GM23248 (cell line): ENCODE measurements at regions not wholly inside any gene's neighbourhood (a gene's known extent, or its start where the extent isn't known, plus 50 kb on each side); places are given as distances from the start of the nearest gene placed in this dataset.

Source experiments
- DNase-seq: peaks from one replicate; pipeline ENCODE4 v3.0.0-alpha.2; 2015
- H2AFZ ChIP-seq: fragments of 200-600 bp; sonication (generic); 2 replicates; pipeline ENCODE4 v1.6.1; 2016; ENCODE audit warnings: antibody characterized with exemption
- H3F3A ChIP-seq: fragments of 200-600 bp; sonication (generic); 2 replicates; pipeline ENCODE4 v1.6.1; 2016; ENCODE audit warnings: mild to moderate bottlenecking, antibody characterized with exemption, mixed run types; ENCODE audit not compliant: insufficient read depth
- H3K27ac ChIP-seq: fragments of 200-600 bp; sonication (generic); 2 replicates; pipeline ENCODE4 v1.5.1; 2016; ENCODE audit warnings: mild to moderate bottlenecking
- H3K27me3 ChIP-seq: fragments of 200-600 bp; sonication (generic); replicated peaks from 2 replicates; pipeline ENCODE4 v1.6.1; 2016; ENCODE audit warnings: mild to moderate bottlenecking; ENCODE audit not compliant: insufficient read depth
- H3K36me3 ChIP-seq: fragments of 200-600 bp; sonication (generic); 2 replicates; pipeline ENCODE4 v1.6.1; 2016; ENCODE audit warnings: low read depth, mild to moderate bottlenecking
- H3K4me1 ChIP-seq: fragments of 200-600 bp; sonication (generic); 2 replicates; pipeline ENCODE4 v1.6.1; 2016; ENCODE audit warnings: mild to moderate bottlenecking; ENCODE audit not compliant: insufficient read depth
- H3K4me2 ChIP-seq: fragments of 200-600 bp; sonication (generic); one replicate; pipeline ENCODE4 v1.6.1; 2016; ENCODE audit warnings: mild to moderate bottlenecking; ENCODE audit not compliant: unreplicated experiment
- H3K4me3 ChIP-seq: fragments of 200-600 bp; sonication (generic); 2 replicates; pipeline ENCODE4 v1.5.1; 2016; ENCODE audit warnings: mild to moderate bottlenecking
- H3K79me2 ChIP-seq: fragments of 200-600 bp; sonication (generic); 2 replicates; pipeline ENCODE4 v1.6.1; 2016; ENCODE audit warnings: mild to moderate bottlenecking; ENCODE audit not compliant: insufficient read depth
- H3K9ac ChIP-seq: fragments of 200-600 bp; sonication (generic); 2 replicates; pipeline ENCODE4 v1.6.1; 2016; ENCODE audit warnings: mild to moderate bottlenecking
- H3K9me2 ChIP-seq: fragments of 200-600 bp; sonication (generic); 2 replicates; pipeline ENCODE4 v1.6.1; 2016; ENCODE audit warnings: mixed run types, mild to moderate bottlenecking, moderate library complexity; ENCODE audit not compliant: insufficient read depth
- H3K9me3 ChIP-seq: fragments of 200-600 bp; sonication (generic); one replicate; pipeline ENCODE4 v1.6.1; 2017; ENCODE audit warnings: low read depth
- H4K20me1 ChIP-seq: fragments of 200-600 bp; sonication (generic); 2 replicates; pipeline ENCODE4 v1.6.0; 2016; ENCODE audit not compliant: insufficient read depth
- EZH2 ChIP-seq: fragments of 200-600 bp; sonication (generic); IDR thresholded peaks from 2 replicates; pipeline ENCODE4 v1.6.1; 2018; ENCODE audit warnings: antibody characterized with exemption, mild to moderate bottlenecking; ENCODE audit not compliant: insufficient read depth, poor library complexity, severe bottlenecking
- EZH2phosphoT487 ChIP-seq: fragments of 200-600 bp; sonication (generic); IDR thresholded peaks from 2 replicates; pipeline ENCODE4 v1.6.1; 2018; ENCODE audit warnings: antibody characterized with exemption, moderate library complexity, mild to moderate bottlenecking, low read depth; ENCODE audit not compliant: insufficient read depth
- WGBS, 2 experiments: methylation state at CpG; one replicate each; pipeline ENCODE4 v1.1.6; 2015 to 2017; ENCODE audit warnings: low lambda C conversion rate in 2 of 2, low coverage in 1 of 2; ENCODE audit errors: missing lambda C conversion rate in 2 of 2; 5-methylcytosine and 5-hydroxymethylcytosine counted together
- in situ Hi-C: fragments of 300-500 bp; cut with MboI; formaldehyde crosslinking; loops from 2 replicates; pipeline ENCODE4 v1.15.0; 2020

DNA sequence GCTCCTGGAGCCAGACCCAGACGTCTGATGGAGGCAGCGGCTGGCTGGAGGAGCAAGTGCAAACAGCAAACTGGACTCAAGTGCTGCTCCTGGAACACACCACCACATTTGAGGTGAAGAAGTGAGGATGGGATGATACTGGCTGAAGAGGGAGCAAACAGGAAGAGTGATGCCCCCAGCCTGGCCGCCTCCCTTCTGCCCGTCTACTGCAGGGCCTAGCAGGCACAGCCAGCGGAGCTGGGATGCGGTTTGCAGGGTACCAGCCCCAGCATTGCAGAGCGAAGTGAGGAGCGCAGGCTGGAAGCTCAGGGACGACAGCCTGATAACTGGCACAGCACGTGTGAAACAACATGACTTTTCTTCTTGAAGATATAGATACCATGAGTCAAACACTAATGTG, 111.8 kb upstream of the ZNF32 start:
- H2AFZ ChIP-seq = no peak overlapping the region
- no peaks in the 10 kb centered on the region for H3K9me3 ChIP-seq
- H4K20me1 ChIP-seq = no peaks in the 10 kb centered on the region
- no peak overlapping the region for H3K4me2 ChIP-seq
- TF ChIP-seq EZH2 (no peak), EZH2phosphoT487 (no peak)
- no peaks in the 10 kb centered on the region for H3K79me2 ChIP-seq
- H3K27me3 ChIP-seq = no peaks in the 10 kb centered on the region
- H3F3A ChIP-seq = no peaks in the 10 kb centered on the region
- H3K4me3 ChIP-seq = no peak overlapping the region
- no peaks in the 10 kb centered on the region for H3K9me2 ChIP-seq
- no peak overlapping the region for H3K9ac ChIP-seq
- no peak for DNase-seq
- WGBS, 2 experiments = 89 to 93% methylated on average over 10 of the region's 10 CpGs
- H3K4me1 ChIP-seq = no peaks in the 10 kb centered on the region
- in situ Hi-C loops = no loop called here
- no peaks in the 10 kb centered on the region for H3K36me3 ChIP-seq
- no peak overlapping the region for H3K27ac ChIP-seq

DNA sequence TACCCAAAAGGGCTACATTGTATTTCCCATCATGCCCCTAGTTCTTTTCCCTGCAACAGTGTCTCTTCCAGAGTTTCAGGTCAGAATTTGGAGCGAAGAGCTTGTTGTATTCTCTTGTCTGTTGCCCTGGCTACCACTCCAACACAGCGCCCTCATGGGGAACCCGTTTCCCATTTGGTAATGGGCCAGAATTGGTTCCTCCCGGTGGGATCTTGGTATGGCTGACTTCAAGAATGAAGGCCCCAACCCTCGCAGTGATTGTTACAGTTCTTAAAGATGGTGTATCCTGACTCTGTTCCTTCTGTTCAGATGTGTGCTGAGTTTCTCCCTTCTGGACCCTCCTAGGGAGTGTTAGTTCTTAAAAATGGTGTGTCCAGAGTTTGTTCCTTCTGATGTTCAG, 110.5 kb upstream of the ZNF32 start:
- in situ Hi-C loops = no loop called here
- Histone ChIP-seq H3K4me1 (no peaks in the 10 kb centered on the region), H3K4me2 (no peak overlapping the region), H2AFZ (no peak overlapping the region), H3K27me3 (no peaks in the 10 kb centered on the region), H3K9me3 (no peaks in the 10 kb centered on the region), H3K79me2 (no peaks in the 10 kb centered on the region), H3K9me2 (no peaks in the 10 kb centered on the region), H3K9ac (no peak overlapping the region), H3K4me3 (no peak overlapping the region), H4K20me1 (no peaks in the 10 kb centered on the region), H3K27ac (no peak overlapping the region), H3K36me3 (no peaks in the 10 kb centered on the region), H3F3A (no peaks in the 10 kb centered on the region)
- DNase-seq = no peak
- TF ChIP-seq EZH2 (no peak), EZH2phosphoT487 (no peak)
- WGBS, 2 experiments = 73 to 76% methylated on average over 5 of the region's 5 CpGs

DNA sequence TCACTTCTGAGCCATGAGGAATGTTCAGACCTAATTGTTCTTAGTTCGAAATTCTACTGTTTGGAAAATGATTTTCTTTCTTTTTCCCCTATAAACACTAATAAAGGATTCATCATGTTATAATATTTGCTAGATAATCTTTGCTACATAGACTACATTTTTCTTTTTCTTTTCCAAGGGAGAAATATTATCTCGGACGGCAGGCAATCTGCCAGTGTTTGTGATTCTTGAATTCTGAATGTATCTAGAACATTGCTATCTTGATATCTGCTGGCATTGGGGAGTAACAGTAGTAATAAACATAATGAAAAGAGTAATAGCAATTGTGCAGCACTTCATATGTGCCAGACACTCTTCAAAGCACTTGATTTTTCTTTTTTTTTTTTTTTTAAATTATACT, 107.7 kb upstream of the ZNF32 start:
- no peaks in the 10 kb centered on the region for H4K20me1 ChIP-seq
- H3K9me3 ChIP-seq = no peaks in the 10 kb centered on the region
- H3K4me1 ChIP-seq = no peaks in the 10 kb centered on the region
- no peak overlapping the region for H3K27ac ChIP-seq
- no peak overlapping the region for H3K4me3 ChIP-seq
- WGBS, 2 experiments = 96 to 97% methylated on average over 3 of the region's 3 CpGs
- no peak overlapping the region for H3K9ac ChIP-seq
- TF ChIP-seq EZH2phosphoT487 (no peak), EZH2 (no peak)
- H3K9me2 ChIP-seq = no peaks in the 10 kb centered on the region
- no peak overlapping the region for H2AFZ ChIP-seq
- H3F3A ChIP-seq = no peaks in the 10 kb centered on the region
- no peaks in the 10 kb centered on the region for H3K27me3 ChIP-seq
- in situ Hi-C loops = no loop called here
- DNase-seq = no peak
- H3K79me2 ChIP-seq = no peaks in the 10 kb centered on the region
- no peaks in the 10 kb centered on the region for H3K36me3 ChIP-seq
- no peak overlapping the region for H3K4me2 ChIP-seq

DNA sequence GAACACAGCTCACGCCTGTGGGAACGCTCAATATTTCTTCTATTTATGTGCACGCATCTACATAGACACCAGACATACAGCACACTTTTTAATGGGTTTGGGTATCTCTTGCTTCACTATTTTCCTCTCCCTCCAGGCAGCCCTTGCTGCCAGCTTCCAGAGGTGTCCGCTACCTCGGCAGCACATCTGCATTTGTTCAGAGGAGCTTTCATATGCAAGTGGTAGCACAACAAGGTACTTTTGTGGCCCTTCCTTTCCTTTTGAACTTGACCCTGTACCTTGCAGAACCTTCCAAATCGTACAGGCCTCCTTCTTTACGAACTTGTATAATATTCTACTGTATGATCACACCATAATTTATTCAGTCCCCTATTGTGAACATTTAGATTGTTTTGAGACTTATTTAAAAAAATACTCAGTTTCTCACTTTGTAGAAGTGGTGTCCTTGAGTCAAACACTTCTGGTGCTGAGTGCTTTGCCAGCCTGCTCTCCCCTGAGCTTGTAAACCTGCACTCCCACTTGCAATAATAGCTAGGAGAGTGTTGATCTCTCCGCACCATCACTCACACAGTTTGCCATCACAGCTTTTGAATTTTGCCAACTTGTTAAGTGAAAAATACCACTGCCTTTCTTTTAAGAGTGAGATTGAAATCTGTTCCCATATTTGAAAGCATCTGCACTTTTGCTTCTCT, 106.0 kb upstream of the ZNF32 start:
- no peaks in the 10 kb centered on the region for H3F3A ChIP-seq
- no peak overlapping the region for H3K9ac ChIP-seq
- DNase-seq = no peak
- no peak overlapping the region for H3K27ac ChIP-seq
- H3K36me3 ChIP-seq = no peaks in the 10 kb centered on the region
- H3K9me3 ChIP-seq = no peaks in the 10 kb centered on the region
- H4K20me1 ChIP-seq = no peaks in the 10 kb centered on the region
- no peaks in the 10 kb centered on the region for H3K27me3 ChIP-seq
- WGBS, 2 experiments = 91 to 93% methylated on average over 8 of the region's 8 CpGs
- H3K4me3 ChIP-seq = no peak overlapping the region
- in situ Hi-C loops = no loop called here
- no peak for TF ChIP-seq EZH2
- no peak for TF ChIP-seq EZH2phosphoT487
- H3K4me2 ChIP-seq = no peak overlapping the region
- no peak overlapping the region for H2AFZ ChIP-seq
- no peaks in the 10 kb centered on the region for H3K4me1 ChIP-seq
- no peaks in the 10 kb centered on the region for H3K79me2 ChIP-seq
- H3K9me2 ChIP-seq = no peaks in the 10 kb centered on the region
